ENCODE measurements at regions not wholly inside any gene's neighbourhood (a gene's known extent, or its start where the extent isn't known, plus 50 kb on each side); places are given as distances from the start of the nearest gene placed in this dataset.
"Not testable (repeated sequence)": the region's sequence is repeated elsewhere in the genome, so short reads cannot be mapped to it uniquely, and the experiment has no call there.

- no peak for DNase-seq
Observed at GRCh38 chr3:31294430-31295149, 238.1 kb upstream of the STT3B start.

GRCh38 chr3:31295150-31295765 is 237.5 kb upstream of the STT3B start:
- no peak for DNase-seq

DNA sequence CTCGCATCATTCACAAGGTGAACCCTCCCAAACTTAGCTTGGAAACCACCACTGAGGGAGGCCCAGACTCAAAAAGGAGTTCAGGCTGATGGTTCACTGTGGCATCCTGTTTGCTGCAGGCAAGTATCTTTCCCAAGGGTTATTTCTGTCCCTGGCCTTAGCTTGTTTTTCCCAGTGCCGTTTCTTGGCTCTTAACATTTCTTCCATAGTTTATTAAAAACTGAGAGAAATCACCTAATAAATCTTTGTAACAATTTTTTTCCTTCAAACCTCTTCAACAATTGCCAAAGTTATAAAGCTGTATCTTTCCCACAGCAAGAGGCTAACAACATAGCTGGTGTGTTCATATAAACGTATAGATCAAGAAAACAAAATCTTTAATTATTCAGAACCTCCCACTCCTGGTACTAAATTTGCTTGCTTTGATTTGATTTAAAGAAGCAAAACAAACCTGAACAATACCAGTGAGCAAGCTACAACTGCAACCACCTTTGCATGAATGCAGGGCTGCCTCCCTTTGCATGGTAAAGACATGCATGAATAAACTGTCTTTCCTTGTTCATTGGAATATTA is 234.9 kb upstream of the STT3B start:
- no peak for DNase-seq

DNA sequence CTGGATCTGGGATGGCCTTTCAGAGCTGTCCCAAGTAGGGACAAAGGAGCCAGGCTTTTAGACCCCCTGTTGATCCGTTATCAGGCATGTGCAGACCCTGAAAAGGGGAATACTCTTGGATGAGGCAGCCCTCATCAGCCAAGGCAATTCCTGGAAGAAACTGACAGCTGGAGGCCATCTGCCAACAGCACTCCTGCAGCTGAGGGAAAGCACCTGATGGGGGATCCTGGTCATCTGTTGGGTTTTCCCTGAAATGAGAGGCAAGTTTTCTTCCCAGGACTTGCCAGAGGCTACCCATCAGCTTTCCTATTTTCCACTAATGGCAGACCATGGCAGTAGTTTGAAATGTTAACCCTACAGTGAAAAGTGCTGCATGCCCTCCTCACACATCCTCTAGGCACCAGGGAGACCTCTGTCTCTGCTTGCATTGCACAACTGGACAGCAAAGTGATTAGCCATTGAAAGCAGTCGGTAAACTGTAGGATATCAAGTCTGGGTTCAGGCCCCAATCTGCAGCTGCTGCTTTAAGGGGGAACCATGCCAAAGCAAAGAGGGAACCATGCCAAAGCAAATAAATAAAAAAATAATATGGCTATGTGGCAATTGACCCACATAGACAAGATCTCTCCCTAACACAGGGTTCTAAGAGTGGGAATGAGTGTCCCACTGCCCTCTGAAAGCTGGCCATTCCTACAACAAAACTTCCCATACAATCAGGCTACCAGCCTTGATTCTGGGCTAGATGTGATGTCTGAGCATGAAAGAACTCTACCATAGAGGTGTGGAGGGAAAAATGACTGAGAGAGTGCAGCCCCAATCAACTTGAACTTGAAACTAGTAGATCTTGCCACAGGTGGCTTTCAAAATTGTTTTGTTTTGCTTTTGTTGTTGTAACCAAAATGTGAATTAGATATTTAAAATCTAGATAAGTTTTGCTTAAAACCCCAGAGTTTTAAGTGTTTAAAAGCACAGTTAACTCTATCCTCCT is 232.0 kb upstream of the STT3B start:
- DNase-seq: no peak

GRCh38 chr3:31302343-31302742 is 230.4 kb upstream of the STT3B start:
- DNase-seq: no peak

DNA sequence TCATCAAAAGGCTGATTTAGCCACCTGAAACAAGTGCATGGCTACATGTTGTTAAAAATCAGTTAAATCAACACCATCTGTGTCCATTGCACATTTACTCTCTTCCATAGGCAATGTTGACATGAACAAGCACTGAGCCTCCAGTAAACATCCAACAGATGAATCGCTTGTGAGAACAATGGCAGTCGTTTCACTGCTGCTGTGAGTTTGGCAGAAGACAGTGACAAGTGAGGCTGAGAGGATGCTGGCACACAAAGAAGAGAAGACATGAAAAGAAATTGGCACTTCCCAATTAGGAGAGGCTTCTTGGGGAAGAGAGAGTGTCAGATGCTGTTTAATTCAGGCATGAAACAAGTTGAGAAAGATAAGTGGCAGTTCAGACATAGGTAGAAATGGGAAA is 227.4 kb upstream of the STT3B start:
- no peak for DNase-seq

- no peak for DNase-seq
Observed at GRCh38 chr3:31307131-31307785, 225.5 kb upstream of the STT3B start.

- no peak for DNase-seq
Observed at GRCh38 chr3:31311559-31311958, 221.2 kb upstream of the STT3B start.

DNA sequence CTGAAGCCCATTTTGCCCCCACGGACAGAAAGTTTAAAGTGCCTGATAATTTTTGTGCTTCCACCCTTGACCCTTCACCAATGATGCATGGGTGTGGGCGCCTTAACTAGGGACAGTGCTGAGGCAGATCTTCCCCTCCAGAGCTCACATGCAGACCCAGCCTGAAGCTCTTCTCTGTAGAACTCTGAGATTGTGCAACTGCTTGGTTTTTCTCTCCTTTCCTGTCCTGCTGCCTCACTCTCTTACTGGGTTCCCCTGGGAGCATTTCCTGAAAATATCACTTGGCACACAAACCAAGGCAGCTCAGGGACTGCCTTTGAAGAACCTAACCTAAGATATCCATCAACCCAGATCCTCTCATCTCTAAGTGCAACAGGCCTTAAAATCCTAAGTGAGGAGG is 220.3 kb upstream of the STT3B start:
- DNase-seq: no peak

DNA sequence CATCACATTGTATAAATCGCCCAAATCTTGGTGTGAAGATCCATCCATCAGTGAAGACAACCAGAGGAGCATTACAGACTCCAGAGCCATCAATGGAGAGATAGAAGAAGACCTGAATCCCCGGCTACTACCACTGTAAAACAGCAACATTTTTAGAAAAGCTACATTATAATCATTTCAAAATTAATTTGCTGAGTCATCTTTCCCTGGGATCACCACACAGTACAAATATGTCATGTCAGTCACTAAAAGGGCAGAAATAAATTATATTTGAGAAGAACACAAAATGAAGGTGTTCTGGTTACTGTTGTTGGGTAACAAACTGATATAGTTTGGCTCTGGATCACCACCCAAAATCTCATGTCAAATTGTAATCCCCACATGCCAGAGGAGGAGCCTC is 218.5 kb upstream of the STT3B start:
- DNase-seq: no peak

- DNase-seq: no peak
Observed at GRCh38 chr3:31319332-31319731, 213.4 kb upstream of the STT3B start.

- no peak for DNase-seq
Observed at GRCh38 chr3:31321620-31322019, 211.1 kb upstream of the STT3B start.

DNA sequence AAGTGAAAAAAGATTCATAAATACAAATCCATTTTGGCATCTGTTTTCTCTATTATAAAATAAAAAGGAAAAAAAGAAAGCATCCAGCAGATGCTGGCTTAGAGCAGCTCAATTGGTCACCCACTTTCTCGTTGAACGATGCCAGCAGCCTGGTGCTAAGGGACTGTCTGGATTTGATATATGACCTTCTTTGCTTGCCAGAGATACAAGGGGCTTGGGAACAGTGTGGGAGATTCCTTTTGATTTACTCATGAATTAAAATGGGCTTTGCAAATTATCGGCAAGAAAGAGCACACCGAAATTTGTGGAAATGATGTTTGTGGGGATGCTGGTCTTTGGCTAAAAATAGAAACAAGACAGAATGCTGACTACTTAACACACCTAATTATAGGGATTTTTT is 210.3 kb upstream of the STT3B start:
- no peak for DNase-seq

- DNase-seq: not testable (repeated sequence)
Observed at GRCh38 chr3:31327826-31328357, 204.8 kb upstream of the STT3B start.

DNA sequence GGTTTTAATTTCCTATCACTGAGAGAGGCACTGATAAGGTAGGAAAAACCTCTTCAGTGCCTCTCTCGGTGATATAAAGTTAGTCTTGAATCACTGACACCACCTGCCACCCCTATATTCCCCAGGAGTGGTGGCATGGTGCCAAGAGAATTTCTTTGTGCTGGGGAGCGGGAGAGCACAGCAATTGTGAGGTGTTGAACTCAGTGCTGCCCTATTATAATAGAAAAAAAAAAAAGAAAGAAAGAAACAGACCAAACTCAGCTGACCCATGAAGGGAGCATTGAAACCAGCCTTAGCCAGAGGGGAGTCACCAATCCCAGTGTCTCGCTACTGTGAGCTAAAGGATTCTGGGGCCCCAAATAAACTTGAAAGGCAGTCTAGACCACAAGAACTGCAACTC is 201.4 kb upstream of the STT3B start:
- DNase-seq: no peak

- DNase-seq: no peak
Observed at GRCh38 chr3:31341130-31341529, 191.6 kb upstream of the STT3B start.

DNA sequence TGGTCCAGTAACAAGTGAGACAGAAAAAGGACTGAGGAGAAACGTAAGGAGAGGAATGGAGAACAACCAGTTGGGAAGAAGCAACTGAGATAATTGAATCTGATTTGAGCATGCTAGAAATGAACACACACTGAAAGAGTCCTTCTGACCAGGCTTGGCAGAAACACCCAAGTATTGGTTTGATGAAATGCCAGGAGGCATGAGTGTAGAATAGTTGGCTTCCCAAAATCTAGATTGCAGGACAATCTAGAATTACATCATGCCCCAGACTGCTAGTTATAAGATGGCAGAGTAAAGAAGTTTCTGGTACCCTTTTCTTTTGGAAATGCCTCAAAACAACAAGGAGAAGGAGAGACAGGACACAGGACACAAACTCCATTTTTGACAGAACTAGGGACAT is 189.7 kb upstream of the STT3B start:
- DNase-seq: no peak

DNA sequence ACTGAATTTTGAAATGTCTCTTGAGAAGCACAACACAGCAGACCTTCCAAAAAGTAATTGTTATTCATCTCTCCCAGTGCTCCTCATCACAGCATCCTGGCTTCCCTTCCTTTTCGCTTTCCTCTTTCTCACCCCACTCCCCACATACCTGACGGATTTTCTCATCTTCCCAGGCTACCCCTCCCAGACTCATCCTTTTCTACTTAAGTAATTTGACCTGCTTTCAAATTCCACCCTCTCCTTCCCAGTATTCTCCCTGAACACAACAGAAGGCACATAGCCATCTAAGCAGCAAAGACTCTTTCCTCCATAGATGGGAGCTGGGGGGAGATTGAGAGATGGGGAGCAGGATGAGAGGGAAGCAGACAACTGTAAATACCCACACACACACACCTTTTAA is 187.1 kb upstream of the STT3B start:
- no peak for DNase-seq

GRCh38 chr3:31346542-31346979 is 186.2 kb upstream of the STT3B start:
- DNase-seq: no peak

DNA sequence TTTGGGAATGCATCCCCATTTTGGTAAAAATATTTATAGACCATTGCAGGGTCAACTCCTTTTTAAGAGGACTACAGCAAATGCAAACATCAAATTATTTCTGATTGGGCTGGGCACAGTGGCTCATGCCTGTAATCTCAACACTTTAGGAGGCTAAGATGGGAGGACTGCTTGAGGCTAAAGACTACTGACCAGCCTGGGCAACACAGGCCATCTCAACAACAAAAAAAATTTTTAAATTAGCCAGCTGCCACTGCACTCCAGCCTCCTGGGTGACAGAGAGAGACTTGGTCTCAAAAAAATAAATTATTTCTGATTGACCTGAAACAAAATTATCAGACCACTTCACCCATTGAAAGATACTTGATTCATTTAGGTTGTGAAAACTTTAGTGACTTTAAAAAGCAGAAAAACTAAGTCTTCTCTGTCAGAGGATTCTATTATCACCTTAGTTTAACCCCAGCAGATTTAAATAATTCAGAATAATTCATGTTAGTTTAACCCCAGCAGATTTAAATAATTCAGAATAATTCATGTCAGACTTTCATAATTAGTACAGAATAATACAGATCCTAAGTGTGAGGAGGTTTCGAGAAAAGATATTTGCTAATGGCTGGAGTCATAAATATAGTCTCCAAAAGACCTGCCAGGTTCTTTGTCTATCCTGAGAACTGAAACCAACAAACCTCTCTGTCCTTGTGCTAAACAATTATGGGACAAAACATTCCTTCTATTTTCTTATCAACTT is 183.6 kb upstream of the STT3B start:
- no peak for DNase-seq

DNA sequence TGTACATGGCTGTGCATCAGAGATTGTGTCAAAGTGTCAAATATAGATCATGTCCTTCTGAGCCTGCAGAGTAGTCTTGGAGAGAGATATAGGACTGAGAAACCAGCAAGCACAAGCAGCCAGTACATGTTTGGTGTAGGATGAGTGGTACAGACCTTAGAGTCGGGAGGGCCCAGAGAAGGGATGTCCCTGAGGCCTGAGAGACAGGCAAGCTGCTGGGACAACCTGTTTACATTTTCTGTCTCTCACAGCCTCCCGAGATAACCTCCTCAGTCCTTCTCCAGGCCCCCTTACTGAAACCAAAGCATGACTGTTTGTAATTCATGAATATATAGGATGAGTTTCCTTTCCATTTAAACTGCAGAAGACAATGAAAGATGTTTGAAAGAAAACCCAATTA is 182.4 kb upstream of the STT3B start:
- DNase-seq: no peak

All from left kidney (tissue), 1 donor.